ENCODE measurements at regions not wholly inside any gene's neighbourhood (a gene's known extent, or its start where the extent isn't known, plus 50 kb on each side); places are given as distances from the start of the nearest gene placed in this dataset.

DNA sequence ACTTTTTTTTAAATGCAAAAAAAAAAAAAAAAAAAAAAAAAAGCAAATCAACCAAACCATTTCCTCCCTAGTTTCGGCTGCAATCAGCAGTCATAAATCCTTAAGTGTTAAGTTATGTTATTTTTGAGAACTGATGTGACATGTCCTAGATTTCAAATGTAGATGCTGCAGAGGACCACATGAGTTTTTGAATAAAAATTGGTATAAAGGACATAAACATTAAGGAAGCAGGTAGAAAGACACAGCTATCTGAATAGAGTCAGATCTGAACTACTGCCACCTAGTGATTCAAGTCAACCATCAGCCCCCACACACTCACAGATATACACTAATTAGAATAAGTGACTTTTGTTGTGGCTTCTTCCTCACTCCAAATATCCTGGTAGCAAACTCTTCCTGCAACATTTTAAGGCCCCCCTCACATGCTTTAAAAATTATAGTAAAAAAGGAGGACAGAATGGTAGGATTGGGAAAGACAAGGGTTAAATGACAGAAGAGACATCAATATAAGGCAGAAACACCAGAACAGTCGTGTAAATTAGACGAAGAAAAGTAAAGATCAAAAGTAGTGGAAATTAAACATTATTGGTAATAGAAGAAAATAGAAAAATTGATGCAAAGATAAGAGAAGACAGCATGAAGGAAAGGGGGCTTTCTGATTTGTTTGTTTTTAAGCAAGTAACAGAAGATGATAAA is 394.5 kb upstream of the ATP2B1 start:
- no peak for TF ChIP-seq GATA2 (IDR thresholded peaks at IDR 0.05; ENCODE audit: low read depth, low read length)
- TF ChIP-seq GATA3 (IDR thresholded peaks at IDR 0.05; ENCODE audit: low read depth, low read length), result no peak

Measured in SH-SY5Y (cell line).